CD14-positive monocyte (primary cell): ENCODE measurements at regions not wholly inside any gene's neighbourhood (a gene's known extent, or its start where the extent isn't known, plus 50 kb on each side); places are given as distances from the start of the nearest gene placed in this dataset.

Experiments
- DNase-seq, 3 donors: peaks; one replicate each; pipeline ENCODE4 v3.0.0-alpha.2; 2011 to 2022
- H2AFZ ChIP-seq: 2 replicates; pipeline ENCODE4 v1.6.0; 2012; ENCODE audit warnings: mild to moderate bottlenecking, low read depth, low read length, inconsistent platforms; ENCODE audit not compliant: insufficient read depth, poor library complexity, severe bottlenecking
- H3K27ac ChIP-seq, 2 donors: 1 replicate in 1 of 2; 2 replicates in 1 of 2; pipeline ENCODE4 v1.5.1; 2012 to 2013; ENCODE audit warnings: low read length in 2 of 2, control low read depth in 1 of 2, inconsistent platforms in 1 of 2, low read depth in 1 of 2, mild to moderate bottlenecking in 1 of 2
- H3K27me3 ChIP-seq, 2 donors: one replicate each; pipeline versions ENCODE4 v1.6.0 to v1.6.1; 2011 to 2013; ENCODE audit warnings: low read length in 2 of 2; ENCODE audit not compliant: control insufficient read depth in 2 of 2, insufficient read depth in 2 of 2
- H3K36me3 ChIP-seq, 2 donors: replicated peaks in 1 of 2; 1 replicate in 1 of 2; 2 replicates in 1 of 2; pipeline versions ENCODE4 v1.5.1 to v1.6.1; 2012 to 2013; ENCODE audit warnings: low read length in 2 of 2, control low read depth in 1 of 2, inconsistent platforms in 1 of 2, mild to moderate bottlenecking in 1 of 2; ENCODE audit not compliant: insufficient read depth in 2 of 2, control insufficient read depth in 1 of 2
- H3K4me1 ChIP-seq, 2 donors: 1 replicate in 1 of 2; 2 replicates in 1 of 2; pipeline versions ENCODE4 v1.5.1 to v1.6.1; 2012 to 2013; ENCODE audit warnings: low read length in 2 of 2, control low read depth in 1 of 2, inconsistent platforms in 1 of 2, mild to moderate bottlenecking in 1 of 2, moderate library complexity in 1 of 2; ENCODE audit not compliant: insufficient read depth in 2 of 2, control insufficient read depth in 1 of 2
- H3K4me2 ChIP-seq: replicated peaks from 2 replicates; pipeline ENCODE3; 2012; ENCODE audit warnings: low read length, moderate library complexity, mild to moderate bottlenecking; ENCODE audit not compliant: poor library complexity, severe bottlenecking; ENCODE audit errors: extremely low read depth
- H3K4me3 ChIP-seq, 3 experiments: fragments of 200-600 bp in 1 of 3; sonication (generic) in 1 of 3; replicated peaks in 1 of 3; 1 replicate in 2 of 3; 2 replicates in 1 of 3; pipeline ENCODE4 v1.5.1; 2011 to 2013; ENCODE audit warnings: low read length in 3 of 3, mild to moderate bottlenecking in 3 of 3, control low read depth in 2 of 3, low read depth in 2 of 3, inconsistent platforms in 1 of 3, moderate library complexity in 1 of 3
- H3K79me2 ChIP-seq: 2 replicates; pipeline ENCODE4 v1.6.0; 2012; ENCODE audit warnings: mild to moderate bottlenecking, control low read depth, inconsistent platforms, low read length, moderate library complexity; ENCODE audit not compliant: insufficient read depth
- H3K9ac ChIP-seq: 2 replicates; pipeline ENCODE4 v1.6.0; 2017; ENCODE audit warnings: low read length, mild to moderate bottlenecking; ENCODE audit not compliant: insufficient read depth, poor library complexity, severe bottlenecking
- H3K9me3 ChIP-seq, 2 donors: replicated peaks in 1 of 2; 1 replicate in 1 of 2; 2 replicates in 1 of 2; pipeline versions ENCODE4 v1.5.1 to v1.6.1; 2012 to 2013; ENCODE audit warnings: low read length in 2 of 2, control low read depth in 1 of 2; ENCODE audit not compliant: control insufficient read depth in 1 of 2, insufficient read depth in 1 of 2
- H4K20me1 ChIP-seq: 2 replicates; pipeline ENCODE4 v1.6.0; 2012; ENCODE audit warnings: mild to moderate bottlenecking, low read length, control low read depth, moderate library complexity; ENCODE audit not compliant: insufficient read depth
- H3K27ac Mint-ChIP-seq, 7 donors: one replicate each; pipeline ENCODE4 v1.8.0; 2020; ENCODE audit warnings: mild to moderate bottlenecking in 7 of 7, mixed read lengths in 7 of 7, moderate library complexity in 6 of 7, inconsistent platforms in 2 of 7
- H3K27me3 Mint-ChIP-seq, 3 donors: one replicate each; pipeline ENCODE4 v1.8.0; 2021 to 2022; ENCODE audit warnings: low read depth in 3 of 3, mild to moderate bottlenecking in 3 of 3, mixed read lengths in 3 of 3, moderate library complexity in 3 of 3, inconsistent platforms in 1 of 3
- H3K36me3 Mint-ChIP-seq, 2 donors: one replicate each; pipeline ENCODE4 v1.8.0; 2020; ENCODE audit warnings: mixed read lengths in 2 of 2, inconsistent platforms in 1 of 2, mild to moderate bottlenecking in 1 of 2
- H3K4me1 Mint-ChIP-seq: one replicate; pipeline ENCODE4 v1.8.0; 2020; ENCODE audit warnings: mild to moderate bottlenecking, mixed read lengths
- H3K4me3 Mint-ChIP-seq, 2 donors: one replicate each; pipeline ENCODE4 v1.8.0; 2020; ENCODE audit warnings: mild to moderate bottlenecking in 2 of 2, mixed read lengths in 2 of 2, moderate library complexity in 1 of 2
- H3K9me3 Mint-ChIP-seq, 7 donors: one replicate each; pipeline ENCODE4 v1.8.0; 2020 to 2022; ENCODE audit warnings: mixed read lengths in 7 of 7, mild to moderate bottlenecking in 6 of 7, moderate library complexity in 6 of 7, inconsistent platforms in 2 of 7
- WGBS: methylation state at CpG from one replicate; pipeline ENCODE4 v1.1.5; 2013; ENCODE audit warnings: missing lambda C conversion rate; ENCODE audit not compliant: insufficient coverage; 5-methylcytosine and 5-hydroxymethylcytosine counted together
- intact Hi-C, 2 donors: fragments of 100-400 bp; cut with micrococcal nuclease; formaldehyde crosslinking; loops; one replicate each; pipeline versions ENCODE4 v1.15.0 to v1.15.1; 2023
- TF ChIP-seq, protein P1 (sequence below): fragments of 200-600 bp; IDR thresholded peaks from one replicate; pipeline ENCODE4 v1.8.0; 2022; ENCODE audit warnings: antibody characterized with exemption, mild to moderate bottlenecking

DNA sequence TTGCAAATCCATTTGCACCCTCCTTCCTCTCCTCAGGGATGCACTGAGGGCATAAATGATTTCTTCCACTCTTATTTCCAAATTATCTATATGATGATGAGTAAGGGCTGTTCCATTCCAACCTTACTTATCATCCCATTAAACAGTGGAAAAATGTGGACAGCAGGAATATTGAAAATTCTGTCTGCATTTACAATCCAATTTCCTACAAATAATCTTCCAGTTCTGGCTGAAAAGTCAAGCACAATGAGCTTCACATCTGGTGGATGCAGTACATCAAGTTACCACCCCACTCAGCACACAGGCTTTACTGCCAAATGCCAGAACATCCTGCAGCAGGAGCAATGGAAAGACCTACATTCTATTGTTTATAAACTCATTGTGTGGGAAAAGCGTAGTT, 345.0 kb upstream of the STEAP1 start:
- no peaks in the 10 kb centered on the region for H3K4me1 ChIP-seq
- TF ChIP-seq, protein P1, sequence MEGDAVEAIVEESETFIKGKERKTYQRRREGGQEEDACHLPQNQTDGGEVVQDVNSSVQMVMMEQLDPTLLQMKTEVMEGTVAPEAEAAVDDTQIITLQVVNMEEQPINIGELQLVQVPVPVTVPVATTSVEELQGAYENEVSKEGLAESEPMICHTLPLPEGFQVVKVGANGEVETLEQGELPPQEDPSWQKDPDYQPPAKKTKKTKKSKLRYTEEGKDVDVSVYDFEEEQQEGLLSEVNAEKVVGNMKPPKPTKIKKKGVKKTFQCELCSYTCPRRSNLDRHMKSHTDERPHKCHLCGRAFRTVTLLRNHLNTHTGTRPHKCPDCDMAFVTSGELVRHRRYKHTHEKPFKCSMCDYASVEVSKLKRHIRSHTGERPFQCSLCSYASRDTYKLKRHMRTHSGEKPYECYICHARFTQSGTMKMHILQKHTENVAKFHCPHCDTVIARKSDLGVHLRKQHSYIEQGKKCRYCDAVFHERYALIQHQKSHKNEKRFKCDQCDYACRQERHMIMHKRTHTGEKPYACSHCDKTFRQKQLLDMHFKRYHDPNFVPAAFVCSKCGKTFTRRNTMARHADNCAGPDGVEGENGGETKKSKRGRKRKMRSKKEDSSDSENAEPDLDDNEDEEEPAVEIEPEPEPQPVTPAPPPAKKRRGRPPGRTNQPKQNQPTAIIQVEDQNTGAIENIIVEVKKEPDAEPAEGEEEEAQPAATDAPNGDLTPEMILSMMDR, result no peak
- no peaks in the 10 kb centered on the region for H3K27me3 ChIP-seq
- H3K9me3 ChIP-seq, result peaks cover 0 to 8% of the 10 kb centered on the region in 2 donors
- Mint-ChIP-seq H3K4me3 (no peak overlapping the region), H3K27ac (no peak overlapping the region), H3K9me3 (peaks cover 0 to 13% (median 2%) of the 10 kb centered on the region in 7 donors), H3K27me3 (peaks cover 0 to 2% (median 0%) of the 10 kb centered on the region in 3 donors), H3K4me1 (no peaks in the 10 kb centered on the region), H3K36me3 (no peaks in the 10 kb centered on the region)
- H2AFZ ChIP-seq, result no peak overlapping the region
- no peaks in the 10 kb centered on the region for H4K20me1 ChIP-seq
- H3K36me3 ChIP-seq, result no peaks in the 10 kb centered on the region
- intact Hi-C loops, result no loop called here
- no peak overlapping the region for H3K9ac ChIP-seq
- no peaks in the 10 kb centered on the region for H3K79me2 ChIP-seq
- DNase-seq, result no peak
- no peak overlapping the region for H3K4me2 ChIP-seq
- WGBS, result no CpG with 5 or more reads among the region's 1 CpG
- H3K27ac ChIP-seq, result no peak overlapping the region
- H3K4me3 ChIP-seq, result no peak overlapping the region

DNA sequence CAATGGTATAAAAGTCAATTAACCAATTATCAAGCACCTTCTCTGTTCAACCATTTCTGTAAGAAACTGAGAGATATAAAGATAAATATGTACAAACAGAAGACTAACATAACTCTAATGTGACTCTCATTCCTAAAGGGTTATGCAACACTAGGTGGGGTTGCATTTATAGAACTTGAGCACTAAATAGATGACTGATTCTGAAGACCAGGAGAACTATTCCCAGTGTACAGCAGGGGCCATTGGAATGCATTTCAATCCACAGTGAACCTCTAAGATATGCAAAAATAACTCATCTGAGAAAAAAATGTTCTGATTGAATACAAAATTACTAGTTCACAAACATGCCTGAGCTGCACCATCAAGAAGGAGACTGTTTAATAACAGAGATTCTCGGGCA, 341.2 kb upstream of the STEAP1 start:
- Histone ChIP-seq H3K27me3 (no peaks in the 10 kb centered on the region), H3K4me1 (no peaks in the 10 kb centered on the region), H3K9ac (no peak overlapping the region), H3K36me3 (no peaks in the 10 kb centered on the region), H3K4me3 (no peak overlapping the region), H3K9me3 (no peaks in the 10 kb centered on the region), H2AFZ (no peak overlapping the region), H3K4me2 (no peak overlapping the region), H4K20me1 (no peaks in the 10 kb centered on the region), H3K27ac (no peak overlapping the region), H3K79me2 (no peaks in the 10 kb centered on the region)
- Mint-ChIP-seq H3K4me3 (no peak overlapping the region), H3K4me1 (no peaks in the 10 kb centered on the region), H3K9me3 (peaks cover 0 to 2% (median 0%) of the 10 kb centered on the region in 7 donors), H3K27me3 (no peaks in the 10 kb centered on the region), H3K27ac (no peak overlapping the region), H3K36me3 (no peaks in the 10 kb centered on the region)
- DNase-seq, result no peak
- 67% methylated on average over 1 of the region's 1 CpG for WGBS
- intact Hi-C loops, result no loop called here
- TF ChIP-seq, protein P1, result no peak
